NCI-H2081 (cell line): ENCODE measurements at regions not wholly inside any gene's neighbourhood (a gene's known extent, or its start where the extent isn't known, plus 50 kb on each side); places are given as distances from the start of the nearest gene placed in this dataset.

Experiments used
- DNase-seq, 2 experiments: peaks; one replicate each; lab custom pipeline; 2025; lab: John Stamatoyannopoulos, UW

DNA sequence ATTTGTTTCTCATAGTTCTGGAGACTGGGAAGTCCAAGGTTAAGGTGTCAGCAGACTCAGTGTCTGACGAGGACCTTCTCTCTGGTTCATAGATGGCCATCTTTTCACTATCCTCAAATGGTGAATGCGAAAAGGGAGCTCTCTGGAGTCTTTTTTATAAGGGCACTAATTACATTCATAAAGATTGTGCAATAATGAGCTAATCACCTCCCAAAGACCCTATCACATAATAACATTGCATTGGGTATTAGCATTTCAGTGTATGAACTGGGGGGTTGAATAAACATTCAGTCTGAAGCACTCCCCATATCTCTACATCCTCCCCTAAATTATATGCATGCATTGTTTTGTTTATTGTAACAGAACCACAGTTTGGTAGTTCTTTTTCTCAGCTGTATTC lies 1086.5 kb downstream of the CDH11 start:
- DNase-seq = no peak

DNA sequence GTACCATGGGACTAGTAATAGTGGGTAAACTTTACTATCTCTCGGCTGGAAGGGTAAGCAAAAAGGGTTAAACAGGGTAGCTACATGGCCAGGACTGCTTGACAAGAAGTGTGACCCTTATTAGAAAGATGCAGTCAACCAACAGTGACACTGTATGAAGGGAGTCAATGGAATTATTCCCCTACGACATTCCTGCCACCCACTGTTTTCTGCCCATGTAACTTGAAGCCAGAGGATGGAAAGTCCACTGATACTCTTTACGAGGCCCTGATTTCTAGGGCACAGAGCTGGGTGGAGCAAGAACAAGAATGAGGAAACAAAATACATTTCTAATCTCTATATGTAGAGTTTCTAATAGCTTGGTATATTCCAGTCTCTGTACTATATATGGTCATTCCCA lies 1102.5 kb downstream of the CDH11 start:
- no peak for DNase-seq

DNA sequence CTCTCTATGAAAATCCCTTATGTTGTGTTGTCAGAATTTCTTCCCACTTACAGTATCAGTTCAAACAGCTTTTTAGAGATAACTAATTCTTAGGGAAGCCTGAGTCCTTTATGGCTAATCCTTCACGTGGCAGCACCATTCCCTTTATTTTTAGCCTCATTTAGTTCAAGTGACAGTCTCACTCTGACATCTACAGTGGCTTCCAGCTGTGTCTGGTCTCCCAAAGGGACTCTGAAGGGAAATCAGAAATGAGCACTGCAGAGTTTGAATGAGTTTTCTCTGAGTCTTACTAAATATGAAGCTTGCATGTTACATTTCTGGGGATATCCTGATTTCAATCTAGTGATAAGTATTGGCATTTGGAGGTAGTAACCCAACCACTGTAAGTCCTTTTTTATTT lies 1104.1 kb downstream of the CDH11 start:
- DNase-seq = no peak

DNA sequence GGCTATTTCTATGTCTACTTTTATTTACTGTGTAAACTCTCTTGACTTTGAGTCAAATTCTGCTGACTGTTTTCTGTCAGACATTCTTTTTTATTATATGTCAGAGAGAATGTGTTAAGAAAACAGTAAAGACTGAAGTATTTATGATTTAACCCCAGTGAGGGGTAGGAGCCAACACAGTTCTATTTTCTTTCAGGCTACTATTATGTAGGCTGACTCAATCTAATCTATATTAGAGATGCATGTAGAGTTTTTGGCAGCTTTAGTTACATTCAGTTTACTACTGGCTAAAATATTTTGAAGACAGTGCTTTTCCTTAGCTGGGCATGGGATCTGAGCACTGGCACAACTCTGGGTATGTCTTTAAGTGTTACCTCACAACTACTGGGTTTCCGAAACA lies 1108.0 kb downstream of the CDH11 start:
- DNase-seq = no peak

DNA sequence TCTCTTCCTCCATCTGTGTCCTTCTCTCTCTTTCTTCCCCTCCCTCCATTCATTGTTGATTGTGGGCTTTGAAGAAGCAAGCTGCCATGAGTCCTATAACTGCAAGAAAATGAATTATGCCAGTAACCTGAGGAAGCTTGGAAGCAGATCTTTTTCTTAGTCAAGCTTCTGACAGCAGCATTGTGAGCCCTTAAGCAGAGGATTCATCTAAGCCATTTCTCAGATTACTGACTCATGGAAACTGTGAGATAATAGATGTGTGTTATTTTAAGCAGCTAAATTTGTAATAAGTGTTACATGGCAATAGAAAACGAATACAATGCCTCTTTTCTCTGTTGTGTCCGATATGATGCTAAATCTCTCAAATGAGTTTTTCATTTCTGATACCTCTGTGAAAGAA lies 1109.7 kb downstream of the CDH11 start:
- DNase-seq = no peak

DNA sequence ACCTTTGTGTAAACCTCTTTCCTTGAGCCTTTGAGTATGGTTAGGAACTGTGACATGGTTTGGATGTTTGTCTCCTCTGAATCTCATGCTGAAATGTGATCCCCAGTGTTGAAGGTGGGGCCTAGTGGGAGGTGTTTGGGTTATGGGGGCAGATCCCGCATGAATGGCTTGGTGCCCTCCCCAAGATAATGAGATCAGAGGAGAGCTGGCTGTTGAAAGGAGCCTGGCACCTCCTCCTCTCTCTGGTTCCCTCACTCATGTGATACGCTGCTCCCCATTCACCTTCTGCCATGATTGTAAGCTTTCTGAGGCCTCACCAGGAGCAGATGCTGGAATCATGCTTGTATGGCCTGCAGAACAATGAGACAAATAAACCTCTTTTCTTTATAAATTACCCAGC lies 1110.2 kb downstream of the CDH11 start:
- DNase-seq = no peak

DNA sequence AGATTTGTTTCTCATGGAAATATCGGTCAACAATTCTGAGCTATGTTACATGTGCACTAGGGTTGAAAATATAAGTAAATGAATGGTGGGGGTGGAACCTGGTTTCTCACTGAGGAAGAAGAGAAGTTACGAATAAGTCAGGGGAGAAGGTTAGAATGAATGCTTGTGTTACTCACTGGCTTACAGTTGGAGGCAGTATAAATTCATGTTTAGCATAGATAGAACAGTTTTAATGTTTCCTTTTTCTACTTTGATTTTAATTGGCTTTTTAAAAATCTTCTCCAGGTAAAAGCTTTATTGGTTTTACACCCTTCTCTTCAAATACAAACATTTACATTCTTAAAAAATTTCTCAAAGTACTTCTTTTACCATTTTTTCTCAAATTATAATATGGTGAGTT lies 1113.7 kb downstream of the CDH11 start:
- no peak for DNase-seq

DNA sequence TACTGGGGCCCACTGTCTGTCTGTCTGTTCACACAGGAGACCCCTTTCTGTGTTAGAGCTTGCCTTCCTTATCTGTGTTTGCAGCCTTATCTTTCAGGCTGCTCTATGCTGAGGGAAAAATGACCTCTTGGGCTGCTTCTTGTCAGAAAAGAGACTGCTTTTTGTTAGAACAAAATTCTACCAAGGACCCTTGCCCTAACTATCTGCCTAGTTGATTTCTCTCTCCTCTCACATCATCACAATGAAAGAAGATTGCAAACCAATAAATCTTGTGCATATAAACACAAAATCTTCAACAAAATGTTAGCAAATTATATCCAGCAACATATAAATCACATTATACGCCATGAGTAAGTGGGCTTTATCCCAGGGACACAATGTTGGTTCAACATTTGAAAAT lies 1117.7 kb downstream of the CDH11 start:
- no peak for DNase-seq

DNA sequence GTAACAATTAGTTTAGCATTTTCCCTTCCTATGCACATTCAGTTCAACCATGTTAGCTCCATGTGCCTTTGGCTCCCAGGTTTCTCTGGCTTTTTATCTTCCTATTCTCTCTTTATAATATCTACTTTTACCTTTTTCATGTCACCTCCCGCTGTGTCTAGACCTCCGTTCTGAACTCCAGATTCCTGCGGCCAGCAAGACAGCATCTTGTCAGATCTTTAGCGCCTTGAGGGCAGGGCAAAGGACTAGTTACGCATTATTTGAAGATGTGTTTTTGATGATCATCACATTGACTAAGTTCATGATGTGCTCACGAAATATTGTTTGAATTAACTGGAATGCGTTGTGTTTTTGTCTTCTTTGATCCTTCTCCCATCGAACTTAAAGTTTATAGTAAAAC lies 1126.8 kb downstream of the CDH11 start:
- no peak for DNase-seq

DNA sequence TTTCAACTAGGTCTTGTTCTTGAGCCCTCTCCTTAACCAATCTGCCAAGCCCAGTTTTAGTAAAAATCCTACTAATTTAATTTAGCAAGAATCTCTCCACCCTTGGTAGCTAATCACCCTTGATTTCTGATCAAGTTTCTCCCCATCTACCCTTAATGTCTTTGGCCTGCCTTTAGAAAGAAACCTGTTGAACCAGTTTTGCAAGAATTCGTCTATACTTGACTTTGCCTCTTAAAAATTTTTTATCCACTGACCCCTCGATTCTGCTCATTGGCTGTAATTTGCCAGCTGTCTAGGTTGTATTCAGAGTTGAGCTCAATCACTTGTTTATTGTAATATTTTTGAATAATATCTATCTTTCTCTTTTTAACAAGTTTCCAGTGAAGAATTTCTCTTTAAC lies 1138.5 kb downstream of the CDH11 start:
- DNase-seq = no peak

DNA sequence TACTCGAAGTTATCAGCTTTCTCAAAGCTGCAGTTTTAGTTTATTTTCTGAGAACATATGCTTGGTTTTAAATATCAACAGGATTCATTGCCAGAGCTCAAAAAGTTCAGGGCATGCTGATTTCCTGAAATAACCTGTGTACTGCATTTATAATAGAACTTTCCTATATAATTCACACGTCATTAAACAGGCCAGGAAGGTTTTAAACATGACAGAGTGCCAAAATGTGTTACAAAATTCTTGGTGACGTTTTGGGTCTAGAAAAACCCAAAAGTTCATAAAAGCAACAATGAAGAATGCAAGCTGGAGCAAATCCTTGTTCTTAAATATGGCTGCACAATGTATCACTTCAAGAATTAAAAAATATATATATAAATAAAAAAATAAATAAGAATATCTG lies 1139.1 kb downstream of the CDH11 start:
- no peak for DNase-seq

DNA sequence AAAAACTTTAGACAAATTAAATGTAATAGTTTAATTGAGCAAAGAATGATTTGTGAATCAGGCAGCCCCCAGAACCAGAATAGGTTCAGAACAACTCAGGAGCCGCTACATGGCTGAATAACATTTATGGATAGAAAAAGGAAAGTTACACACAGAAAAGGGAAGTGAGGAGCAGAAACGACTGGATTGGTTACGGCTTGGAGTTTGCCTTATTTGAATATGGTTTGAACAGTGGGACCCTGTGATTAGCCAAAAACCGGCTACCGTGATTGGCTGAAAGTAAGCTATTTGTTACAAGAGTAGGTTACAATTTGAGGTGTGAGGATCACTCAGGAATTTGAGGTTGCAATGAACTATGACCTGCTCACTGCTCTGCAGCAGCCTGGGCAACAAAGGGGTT lies 1139.8 kb downstream of the CDH11 start:
- DNase-seq = no peak

DNA sequence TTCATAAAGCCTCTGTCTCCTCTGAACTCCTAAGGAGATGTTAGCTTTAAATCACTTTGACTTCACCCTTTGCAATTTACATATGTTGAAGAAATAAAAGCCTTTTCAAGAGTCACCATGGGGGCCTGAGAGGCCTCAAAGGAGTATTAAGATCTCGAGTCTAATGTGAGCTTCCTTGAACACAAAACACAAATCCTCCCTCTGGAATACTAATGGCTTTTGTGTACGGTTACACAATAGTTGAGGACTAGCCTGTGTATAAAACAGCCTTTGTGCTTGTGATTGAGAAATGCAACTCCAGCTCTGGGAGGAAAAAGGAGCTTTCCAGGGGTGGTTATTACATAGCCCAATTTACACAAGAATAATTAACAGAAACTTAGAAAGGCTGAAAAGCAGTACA lies 1140.2 kb downstream of the CDH11 start:
- peak in 1 of 2 experiments; percentile 4 for DNase-seq

DNA sequence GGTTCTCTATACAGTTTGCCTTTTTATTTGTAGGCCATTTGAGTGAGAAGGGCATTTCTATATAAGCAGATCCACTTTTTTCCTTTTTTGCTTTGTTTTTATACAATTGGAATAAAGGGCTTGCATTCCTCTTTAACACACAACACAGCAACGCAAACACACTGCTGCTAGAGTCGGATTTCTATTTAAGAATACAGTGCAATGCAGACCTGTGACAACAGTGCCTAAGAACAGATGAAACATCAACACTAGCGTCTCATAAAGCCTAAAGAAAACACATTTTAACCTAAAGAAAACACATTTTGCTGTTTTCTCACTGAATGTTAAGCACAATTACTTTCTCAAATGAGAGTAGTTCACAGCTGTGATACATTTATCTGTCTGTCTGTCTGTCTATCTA lies 1141.1 kb downstream of the CDH11 start:
- DNase-seq = no peak

DNA sequence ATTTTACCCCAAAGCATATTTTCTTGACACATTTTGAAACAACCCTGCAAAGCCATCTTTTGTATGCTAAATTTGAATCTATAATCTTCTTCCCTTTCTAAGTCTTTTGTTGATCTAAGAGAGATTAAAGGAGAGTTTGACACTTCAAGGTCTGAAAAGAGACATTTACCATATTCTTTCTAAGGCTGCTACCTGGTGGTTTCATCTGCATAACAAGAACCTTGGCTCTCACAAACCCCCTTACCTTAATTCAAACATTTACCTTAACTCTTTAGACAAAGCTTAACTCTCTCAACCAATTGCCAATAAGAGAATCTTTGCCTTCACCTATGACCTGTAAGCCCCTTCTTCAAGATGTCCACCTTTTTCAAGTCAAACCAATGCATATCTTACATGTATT lies 1143.6 kb downstream of the CDH11 start:
- no peak for DNase-seq

DNA sequence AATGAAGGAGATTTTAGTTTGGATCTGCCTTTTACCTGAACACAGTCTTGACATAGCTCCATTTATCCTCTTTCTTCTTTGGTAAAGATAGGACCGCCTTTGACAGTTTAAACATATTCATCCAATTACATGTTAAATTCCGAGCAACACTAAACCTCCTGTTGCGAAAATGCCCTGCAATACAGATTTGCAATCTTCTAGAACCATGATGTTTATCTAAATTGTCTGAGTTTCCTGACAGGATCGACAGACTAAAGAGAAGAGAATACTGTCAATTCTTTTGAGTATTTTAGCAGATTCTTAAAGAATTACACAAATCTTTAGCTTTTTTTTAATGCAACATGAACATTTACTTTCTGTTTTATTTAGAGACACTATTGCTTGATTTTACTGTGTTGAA lies 1145.5 kb downstream of the CDH11 start:
- DNase-seq = no peak

DNA sequence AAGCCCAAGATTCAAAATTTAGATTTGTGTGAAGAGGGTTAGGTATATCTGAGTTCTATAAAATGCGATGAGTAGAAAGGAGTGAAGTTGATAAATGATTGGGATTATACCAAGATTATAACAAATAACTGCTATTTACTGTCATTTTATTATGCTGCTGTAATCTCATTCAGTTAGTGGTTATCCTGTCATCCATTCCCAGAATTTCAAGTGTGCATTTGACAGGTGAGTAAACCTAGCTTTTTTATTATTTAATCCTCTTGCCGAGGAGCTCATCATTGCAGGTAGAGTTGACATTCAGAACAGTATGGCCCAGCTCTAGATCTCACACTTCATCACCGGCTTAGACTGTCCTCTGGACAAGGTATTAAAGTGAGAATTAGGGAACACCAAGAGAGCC lies 1146.2 kb downstream of the CDH11 start:
- DNase-seq = no peak

DNA sequence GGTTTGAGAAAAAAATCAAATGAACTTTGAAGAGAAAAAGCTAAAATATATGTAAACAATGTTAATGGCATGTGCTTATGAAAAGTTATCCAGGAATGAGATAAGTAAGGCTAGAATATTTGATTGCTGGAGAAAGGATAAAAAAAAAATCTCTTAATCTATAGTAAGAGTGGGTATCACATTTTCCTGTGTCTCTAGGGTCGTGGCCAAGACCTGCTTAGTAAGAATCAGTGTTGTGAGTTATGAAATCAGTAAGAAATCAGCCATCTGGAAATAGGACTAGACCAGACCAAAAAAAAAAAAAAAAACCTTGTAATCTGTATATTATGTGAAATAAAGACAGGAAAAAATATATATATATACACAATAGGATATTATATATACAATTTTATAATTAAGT lies 1153.9 kb downstream of the CDH11 start:
- no peak for DNase-seq

DNA sequence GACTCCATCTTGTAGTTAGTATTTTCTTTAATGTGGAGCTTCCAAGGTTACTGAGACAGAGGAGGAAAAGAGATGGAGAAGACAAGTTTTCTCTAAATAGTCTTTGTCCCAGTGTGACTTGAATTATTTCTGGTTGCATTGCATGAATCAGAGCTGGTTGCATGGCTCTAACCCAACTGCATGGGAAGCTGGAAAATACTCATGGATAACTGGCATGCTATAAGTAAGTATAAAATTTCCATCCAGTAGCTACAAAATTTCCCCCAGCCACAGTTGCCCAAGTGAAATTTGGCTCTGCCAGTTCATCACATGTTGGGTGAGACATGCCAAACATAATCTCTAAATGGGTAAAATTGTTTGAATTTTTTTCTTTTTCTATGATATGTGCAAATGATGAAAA lies 1161.5 kb downstream of the CDH11 start:
- DNase-seq = no peak

DNA sequence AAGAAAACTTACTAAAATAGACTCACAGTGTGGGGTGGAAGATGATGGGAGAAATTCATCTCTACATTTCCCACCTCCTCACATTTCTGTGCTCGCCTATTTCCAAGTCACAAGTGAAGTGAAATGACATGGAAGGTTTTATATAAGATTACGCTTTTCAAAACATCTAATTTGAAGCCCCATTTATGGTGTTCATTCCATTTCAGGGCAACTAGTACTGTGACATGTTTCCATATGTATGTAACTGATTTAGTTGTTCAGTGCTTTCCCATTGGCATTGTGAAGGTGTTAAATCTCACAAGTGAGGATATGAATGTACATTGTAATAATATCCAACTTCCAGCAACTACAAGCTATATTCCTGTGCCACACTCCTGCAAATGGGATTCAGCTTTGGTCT lies 1174.8 kb downstream of the CDH11 start:
- DNase-seq = no peak

DNA sequence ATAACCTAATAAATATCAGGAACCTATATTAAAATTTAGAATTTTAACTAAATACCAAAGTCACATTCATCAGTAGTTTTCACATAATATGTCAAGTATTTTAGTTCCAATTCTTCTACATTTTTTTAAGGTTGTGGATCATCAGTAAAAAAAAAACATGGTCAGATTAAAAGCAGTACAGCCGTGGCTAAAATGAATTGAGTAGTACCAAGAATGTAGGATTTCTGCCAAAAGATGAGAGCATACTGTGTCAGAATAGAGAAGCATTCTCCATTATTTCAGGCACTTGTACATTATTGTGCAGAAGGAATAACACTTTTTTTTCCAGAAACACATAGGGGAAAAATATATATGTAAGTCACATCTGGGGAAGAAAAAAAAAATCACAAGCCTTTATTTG lies 1176.1 kb downstream of the CDH11 start:
- no peak for DNase-seq

DNA sequence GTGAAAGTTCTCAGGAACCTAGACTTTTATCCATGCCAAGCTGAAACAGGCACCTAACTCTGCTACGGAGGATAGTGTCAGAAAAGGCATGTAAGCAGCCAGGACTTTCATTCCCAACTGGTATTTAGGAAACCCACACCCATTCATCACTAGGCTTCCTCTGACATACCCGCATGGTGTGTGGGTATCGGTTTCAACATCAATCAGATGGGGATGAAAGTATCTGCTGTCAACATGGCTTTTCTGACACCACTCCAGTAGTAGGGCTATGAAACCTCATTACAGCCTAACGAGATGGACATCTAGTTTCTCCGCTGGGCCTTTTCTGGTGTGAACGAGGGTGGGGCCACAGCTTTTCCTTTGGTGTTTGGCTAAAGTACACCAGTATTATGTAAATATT lies 1178.3 kb downstream of the CDH11 start:
- DNase-seq = no peak

DNA sequence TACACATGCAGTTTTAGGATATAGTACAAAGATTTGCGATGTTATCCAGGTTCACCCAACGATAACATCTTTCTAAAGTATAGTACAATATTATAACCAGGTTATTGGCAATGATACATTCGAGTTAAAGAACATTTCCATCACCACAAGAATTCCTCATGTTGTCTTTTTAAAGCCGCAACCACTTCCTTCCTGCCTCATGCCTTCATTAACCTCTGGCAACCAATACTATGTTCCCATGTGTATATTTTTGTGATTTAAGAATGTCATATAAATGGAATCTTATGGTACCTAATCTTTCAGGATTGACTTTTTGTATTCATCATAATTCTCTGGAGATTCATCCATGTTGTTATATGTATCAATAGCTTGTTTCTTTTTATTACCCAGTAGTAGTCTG lies 1183.2 kb downstream of the CDH11 start:
- DNase-seq = no peak

DNA sequence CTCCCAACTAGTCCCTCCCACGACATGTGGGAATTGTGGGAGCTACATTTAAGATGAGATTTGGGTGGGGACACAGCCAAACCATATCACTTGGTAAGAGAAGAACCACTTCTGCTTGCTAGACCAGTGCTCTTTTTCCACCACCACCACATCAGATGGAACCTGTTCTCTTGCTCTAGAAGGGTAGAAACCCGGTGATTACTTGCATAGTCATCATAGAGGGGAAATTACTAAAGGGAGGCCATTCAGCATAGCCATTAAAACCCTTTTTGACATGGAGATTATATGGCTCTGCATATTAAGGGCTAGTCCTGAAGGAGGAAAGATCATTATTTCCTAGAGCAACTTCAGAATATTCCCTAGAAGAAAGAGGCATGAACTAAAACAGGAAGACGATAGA lies 1188.0 kb downstream of the CDH11 start:
- no peak for DNase-seq

DNA sequence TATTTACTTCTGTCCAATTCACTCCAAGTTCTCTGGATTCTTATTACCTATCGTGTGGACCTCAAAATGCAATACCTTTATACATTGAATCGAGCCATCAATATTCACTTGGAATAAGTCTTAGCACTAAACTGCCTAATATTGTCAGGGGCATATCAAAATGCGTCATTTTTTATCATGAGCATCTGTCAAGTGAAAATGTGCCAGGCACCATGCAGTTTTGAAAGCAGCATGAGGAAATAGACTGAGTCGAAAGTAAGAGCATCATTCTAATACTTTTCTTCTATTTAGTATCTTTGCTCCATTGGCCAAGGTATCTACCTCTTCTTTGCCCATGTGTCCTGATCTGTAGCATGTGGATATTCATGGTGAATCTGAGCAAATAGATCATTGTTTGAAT lies 1193.4 kb downstream of the CDH11 start:
- no peak for DNase-seq
